ENCODE measurements at regions not wholly inside any gene's neighbourhood (a gene's known extent, or its start where the extent isn't known, plus 50 kb on each side); places are given as distances from the start of the nearest gene placed in this dataset.

DNA sequence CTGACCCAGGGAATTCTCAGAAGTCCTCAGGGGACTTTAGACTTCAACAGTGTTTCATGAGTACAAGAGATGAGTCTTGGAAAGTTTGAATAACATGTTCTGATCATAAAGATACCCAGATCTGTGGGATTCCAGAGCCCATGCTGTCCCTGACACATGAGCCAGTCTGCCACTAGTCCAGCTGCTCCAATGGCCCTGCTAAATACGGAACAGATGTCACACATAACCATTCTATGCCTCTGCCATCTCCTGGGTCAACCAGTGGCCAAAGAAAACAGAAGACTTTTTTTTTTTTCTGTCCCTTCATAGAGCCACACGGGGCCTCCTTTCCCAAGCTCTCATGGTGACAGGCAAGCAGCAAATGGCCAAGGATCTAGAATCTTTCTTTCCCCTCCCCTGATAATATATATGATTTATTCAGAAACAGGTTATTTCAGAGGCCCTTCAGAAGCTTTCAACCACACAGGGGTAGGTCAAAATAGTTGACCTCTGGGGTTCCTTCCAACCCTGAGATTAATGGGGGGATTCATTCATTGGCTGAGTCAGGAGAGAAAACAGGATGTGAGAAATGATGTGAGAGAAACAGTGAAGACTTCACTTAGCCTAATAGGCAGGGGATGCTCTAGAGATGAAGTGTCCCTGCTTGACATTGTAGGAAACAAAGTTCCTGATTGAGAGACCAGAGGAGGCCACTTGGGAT is 367.7 kb downstream of the CDK5RAP2 start:
- DNase-seq (ENCODE audit: low read depth), result no peak

DNA sequence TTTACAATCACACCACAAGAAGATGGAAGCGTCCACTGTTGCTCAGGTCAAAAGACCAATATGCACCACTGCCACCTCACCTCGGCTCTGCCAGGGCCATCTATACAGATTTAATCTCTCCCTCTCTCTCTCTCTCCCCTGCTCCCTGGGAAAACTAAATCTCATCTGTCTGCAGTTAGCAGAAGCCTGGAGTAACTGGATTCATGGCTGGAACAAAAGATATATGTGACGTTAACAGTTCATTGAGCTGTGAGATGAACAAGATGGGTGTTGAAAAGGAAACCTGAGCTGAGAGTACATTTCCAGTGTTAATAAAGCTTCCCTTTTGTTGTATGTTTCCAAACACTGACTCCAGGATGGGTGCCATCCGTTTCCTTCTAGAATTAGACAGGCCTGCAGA is 369.7 kb downstream of the CDK5RAP2 start:
- no peak for DNase-seq (ENCODE audit: low read depth)

DNA sequence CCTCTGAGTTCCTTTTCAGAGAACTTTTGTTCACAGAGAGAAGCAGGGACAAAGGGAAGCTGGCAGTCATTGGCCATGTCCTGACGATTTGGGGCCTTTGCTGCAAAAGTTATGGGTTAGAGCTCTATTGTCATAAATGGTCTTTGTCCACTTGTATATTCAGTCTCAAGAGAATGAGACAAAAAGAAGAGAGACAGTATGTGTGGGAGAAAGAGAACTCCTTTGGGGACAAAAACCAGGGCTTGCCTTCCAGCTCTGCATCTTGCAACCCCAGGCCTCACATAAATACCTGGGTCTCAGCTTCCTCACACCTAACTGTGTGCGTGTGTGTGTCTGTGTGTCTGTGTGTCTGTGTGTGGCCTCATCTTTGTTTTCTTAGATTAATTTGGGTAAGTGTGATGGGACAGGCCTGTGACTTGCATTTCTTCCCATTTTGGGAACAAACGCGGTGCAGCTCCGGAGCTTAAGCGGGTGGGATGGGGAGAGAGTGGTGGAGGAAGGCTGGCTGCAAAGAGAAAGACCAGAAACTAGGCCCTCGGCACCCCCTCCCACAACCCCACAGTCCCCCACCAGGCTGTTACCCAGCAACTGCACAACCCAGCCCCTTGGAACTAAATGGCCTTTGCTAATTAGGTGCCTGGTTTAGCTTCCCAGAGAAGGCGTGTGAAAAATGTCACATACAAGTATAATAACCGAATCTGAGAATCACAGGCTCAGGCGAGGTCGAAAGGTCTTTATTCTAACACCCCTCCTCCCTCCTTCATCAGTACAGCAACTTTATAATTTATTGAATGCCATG is 376.9 kb downstream of the CDK5RAP2 start:
- no peak for DNase-seq (ENCODE audit: low read depth)

DNA sequence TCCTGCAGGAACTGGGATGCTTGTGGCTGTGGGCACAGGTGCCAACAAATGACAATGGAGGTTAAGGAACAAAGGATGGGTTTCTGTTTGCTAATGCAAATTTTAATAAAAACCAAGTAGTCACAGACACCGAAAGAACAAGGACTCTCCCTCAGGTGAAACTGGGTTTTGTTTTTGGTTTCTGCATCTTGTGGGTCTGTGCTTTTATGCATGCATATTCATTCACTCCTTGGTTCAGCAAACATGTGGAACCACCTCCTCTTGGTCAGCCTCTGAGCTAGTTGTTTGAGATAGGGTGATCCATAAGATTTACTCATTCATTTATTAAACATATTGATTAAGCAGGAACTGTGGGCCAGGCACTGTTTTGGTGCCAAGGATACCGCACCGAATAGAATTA is 381.9 kb downstream of the CDK5RAP2 start:
- no peak for DNase-seq (ENCODE audit: low read depth)

DNA sequence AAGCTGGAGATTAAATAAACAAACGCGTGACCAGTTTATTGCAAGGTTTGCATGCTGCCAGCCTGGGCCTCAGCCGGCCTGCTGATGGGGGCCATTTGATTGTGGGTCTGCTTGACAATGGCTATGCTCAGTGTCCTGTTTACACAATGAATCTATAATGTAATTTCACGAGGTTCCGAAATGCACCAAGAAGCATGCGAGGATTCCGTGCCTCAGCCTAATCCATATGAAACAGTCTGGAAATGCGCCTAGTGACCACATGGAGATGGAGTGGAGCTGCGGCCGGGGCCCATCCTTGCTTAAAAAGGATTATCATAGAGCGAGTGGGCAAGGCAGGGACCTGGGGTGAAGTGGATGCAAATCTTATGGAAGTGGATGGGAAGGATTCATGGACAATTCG is 382.4 kb downstream of the CDK5RAP2 start:
- no peak for DNase-seq (ENCODE audit: low read depth)

DNA sequence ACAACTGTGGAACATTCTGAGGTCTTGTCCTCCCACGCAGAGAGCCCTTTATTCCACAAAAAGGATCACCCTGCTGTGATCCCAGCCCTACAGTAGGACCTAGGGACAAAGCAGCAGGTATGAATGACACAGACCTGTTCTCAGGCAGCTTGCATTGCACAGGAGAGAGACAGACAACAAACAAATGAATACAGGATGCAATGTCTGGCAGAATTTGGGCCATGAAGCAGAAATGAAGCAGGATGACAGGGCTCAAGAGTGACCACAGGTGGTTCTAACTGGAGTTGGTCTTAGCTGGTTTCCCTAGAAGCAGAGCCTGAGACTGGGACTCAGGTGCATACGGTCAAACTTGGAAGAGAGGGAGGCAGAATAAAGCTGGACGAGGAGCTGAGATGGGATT is 388.8 kb downstream of the CDK5RAP2 start:
- no peak for DNase-seq (ENCODE audit: low read depth)

DNA sequence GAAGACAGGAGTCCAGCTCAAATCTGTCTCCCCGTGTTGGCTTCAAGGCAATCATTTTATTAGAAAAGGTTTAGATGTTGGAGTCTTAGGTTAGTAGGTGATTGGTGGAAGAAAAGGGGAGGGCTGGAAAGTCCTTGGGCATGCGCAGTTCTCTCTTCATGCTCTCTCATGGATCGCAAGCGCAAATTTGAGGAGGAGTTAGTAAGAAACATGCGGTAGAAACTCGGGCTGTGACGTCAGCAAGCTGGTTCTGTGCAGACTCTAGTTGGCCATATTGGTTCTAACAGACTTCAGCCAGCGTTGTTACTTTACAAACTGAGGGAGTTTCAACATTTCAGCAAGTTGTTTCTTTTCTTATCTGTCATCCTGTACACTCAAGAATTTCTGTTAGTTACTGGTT is 392.2 kb downstream of the CDK5RAP2 start:
- no peak for DNase-seq (ENCODE audit: low read depth)

DNA sequence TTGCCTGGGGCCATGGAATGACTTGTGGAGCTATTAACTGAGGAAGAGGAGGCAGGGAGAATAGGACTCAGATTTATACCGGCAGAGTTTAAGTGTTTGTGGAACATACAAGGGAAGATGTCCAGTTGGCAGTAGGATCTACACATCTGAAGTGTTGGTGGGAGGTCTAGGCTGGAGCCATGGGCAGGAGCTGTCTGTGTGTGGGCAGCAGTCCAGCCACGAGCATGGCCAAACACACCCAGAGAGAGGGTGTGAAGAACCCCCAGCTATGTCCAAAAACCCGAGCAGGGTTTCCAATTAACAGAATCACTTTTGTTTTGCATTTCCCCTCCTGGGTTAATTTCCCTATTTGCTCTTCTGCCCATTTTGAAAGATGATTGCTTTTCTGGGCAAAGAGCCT is 393.7 kb downstream of the CDK5RAP2 start:
- no peak for DNase-seq (ENCODE audit: low read depth)

DNA sequence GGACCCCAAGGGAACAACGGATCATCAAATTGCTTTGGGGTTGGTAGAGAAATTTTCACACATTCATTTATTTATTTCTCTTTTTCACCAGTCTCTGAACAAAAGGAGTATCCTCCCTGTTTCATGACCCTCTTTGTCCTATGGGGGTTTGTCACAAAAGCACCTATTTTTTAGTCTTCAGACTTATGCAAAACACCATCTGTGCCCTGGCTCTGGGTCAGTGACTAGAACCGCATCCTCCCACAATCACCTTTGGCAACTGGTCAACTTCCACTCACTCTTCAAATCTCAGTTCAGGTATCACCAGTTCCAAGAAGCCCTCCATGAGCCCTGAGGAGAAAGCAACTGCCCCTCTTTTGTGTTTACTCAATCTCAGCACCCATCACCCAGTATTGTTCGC is 395.7 kb downstream of the CDK5RAP2 start:
- DNase-seq (ENCODE audit: low read depth), result no peak

DNA sequence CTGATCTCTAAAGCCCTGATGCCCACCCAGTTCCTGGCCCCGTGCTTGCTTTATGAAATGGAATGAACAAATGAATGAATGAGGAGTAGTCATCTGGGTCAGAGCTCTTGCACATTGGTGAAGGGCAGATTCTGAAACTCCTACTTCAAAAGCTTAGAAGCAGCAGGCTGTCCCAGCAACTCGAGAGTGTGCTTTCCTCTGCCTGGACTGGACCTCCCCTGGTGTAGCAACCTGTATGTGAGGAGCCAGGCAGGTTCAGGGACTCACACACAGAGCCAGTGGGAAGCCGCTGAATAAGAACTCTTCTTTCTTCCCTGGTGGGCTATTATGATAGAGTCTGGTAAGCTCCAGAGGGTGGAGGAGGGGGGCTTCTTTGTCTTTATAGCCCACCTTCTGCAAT is 396.4 kb downstream of the CDK5RAP2 start:
- no peak for DNase-seq (ENCODE audit: low read depth)

DNA sequence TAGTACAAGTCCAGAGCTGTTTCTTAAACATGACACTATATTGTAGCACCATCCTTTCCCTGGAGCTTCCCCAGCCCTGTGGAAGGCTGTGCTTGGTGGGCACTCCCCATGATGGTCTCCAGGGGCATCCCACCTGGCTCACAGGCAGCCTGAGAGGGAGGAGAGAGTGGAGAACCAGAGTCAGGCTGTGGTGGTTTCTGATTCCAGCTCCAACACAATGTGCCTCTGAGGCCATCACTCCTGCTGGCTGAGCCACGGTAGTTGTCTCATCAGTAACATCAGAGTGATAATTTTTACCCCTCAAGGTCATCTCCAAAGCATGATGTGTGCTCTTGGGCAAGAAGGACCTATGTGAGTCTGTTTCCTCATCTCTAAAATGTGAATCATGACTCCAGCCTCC is 398.0 kb downstream of the CDK5RAP2 start:
- no peak for DNase-seq (ENCODE audit: low read depth)

DNA sequence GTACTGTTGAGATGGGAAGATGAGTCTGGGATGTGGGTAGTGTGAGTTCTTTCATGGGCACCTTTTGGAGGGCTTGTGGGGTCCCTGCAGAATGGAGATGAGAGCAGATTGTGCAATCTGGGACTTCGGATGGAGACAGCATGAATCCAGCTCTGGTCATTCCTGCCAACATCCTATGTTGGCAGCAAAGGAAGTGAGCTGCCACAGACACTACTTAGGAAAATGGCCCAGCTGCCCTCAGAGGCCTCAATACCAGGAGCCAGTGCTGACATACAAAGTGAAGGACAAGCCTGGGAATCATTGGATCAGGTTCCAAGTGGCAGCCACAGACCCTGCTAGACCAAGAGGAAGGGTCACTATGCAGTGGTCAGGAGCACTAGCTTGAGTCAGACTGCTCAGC is 402.8 kb downstream of the CDK5RAP2 start:
- no peak for DNase-seq (ENCODE audit: low read depth)

DNA sequence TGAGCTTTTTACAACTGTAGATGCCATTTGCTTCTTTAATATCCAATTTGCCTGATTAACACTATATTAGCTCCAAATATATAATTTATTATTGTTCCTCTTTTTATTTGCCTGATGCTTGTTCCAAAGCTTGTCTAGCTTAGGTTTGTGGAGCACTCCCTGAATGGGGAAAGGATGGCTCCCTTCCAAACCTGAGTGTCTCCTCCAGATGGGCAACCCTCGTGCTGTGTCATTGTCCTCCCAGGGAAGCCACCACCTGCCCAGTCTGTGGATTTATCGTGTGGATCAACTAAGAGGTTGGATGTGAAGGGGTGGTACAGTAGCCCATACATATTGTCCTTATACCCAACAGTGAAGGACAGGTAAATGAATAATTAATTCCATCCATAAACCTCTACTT is 404.9 kb downstream of the CDK5RAP2 start:
- no peak for DNase-seq (ENCODE audit: low read depth)

DNA sequence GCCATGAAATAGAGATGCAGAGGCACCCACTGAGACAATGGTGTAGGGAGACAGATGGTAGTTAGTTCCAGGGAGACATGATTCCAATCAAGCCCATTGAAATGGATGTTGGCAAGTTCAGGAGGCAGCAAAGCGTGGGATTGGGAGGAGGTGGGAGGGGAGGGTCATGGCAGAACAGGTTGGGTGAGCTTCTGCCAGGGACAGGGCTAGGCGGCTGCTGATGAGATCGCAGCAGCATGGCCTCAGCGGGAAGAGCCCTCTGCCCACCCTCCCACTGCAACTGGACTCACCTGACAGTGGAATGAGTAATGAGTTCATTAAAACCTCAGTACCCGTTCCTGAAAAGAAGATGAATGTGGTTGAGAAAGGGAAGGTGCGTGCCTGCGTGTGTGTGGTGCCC is 418.2 kb downstream of the CDK5RAP2 start:
- DNase-seq (ENCODE audit: low read depth), result no peak

DNA sequence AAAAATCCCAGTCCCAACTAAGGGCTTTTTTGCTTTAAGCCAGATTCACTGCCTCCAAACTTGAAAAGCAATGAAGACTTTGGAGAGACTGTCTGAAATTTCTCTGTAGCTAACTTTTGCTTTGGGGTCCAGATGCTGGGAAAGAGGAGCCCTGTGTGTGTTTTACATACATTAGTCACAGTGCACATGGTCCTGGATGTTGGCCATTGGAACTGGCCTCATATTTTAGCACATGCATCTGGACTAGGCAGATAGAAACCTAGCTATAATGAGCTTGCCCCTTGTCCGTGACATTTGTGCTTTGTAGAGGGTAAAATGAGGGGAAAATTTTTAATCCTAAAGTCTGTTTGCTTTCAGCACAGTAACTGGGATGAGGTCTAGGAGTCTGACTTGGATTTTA is 421.7 kb downstream of the CDK5RAP2 start:
- no peak for DNase-seq (ENCODE audit: low read depth)

DNA sequence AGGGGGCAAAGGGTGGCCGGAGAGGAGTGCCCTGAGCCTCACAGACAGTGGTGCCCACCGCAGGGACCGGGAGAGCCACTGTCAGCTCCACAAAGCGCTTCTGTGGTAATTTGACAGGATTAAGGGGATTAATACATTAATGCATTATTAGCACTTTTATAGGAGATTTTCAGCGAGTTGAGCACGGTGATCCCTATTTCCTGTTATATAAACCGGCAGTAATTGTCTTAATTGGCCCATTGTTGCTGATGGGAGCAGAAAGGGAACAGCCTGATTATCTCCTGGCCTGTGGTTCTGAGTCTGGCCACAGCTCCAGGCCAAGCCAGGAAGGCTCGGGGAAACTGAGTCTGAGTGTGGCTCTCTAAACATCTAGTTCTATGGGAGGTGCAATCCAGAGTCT is 423.6 kb downstream of the CDK5RAP2 start:
- DNase-seq (ENCODE audit: low read depth), result no peak

DNA sequence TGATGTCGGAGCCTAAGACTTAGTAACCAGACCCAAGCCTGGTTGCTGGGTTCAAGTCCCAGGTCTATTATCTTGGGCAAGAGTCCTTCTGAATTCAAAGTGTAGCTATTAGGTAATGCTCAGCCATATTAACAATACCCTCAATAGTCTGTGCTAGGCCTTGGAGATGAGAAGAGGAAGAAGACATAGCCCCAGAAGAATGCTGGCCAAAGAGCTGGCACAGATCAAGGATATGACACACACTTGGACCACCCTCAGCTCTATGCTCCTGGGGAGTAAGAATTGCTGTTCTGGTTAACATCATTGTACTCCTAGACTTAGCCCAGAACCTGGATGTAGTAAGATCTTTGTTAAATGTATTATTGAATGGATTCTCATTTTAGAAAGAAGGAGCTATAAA is 426.7 kb downstream of the CDK5RAP2 start:
- no peak for DNase-seq (ENCODE audit: low read depth)

DNA sequence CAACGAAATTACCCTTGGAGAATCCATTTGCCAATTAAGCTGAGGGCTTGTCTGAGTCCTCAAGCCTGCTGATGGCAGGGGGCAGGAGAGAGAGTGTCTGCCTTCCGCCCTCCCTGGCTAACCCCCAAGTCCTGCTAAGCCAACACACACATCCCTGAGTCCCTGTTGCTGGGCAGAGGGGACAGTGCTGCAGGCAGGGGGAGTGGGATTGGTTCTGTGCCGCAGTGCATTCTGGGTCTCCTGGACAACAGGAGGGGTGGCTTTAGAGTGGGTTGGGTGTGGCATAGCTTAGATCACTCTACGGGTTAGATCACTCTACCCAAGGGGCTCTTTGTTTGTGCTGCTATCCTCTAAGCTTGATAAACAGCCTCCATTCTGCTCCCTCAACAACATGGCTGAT is 427.7 kb downstream of the CDK5RAP2 start:
- DNase-seq (ENCODE audit: low read depth), result no peak

DNA sequence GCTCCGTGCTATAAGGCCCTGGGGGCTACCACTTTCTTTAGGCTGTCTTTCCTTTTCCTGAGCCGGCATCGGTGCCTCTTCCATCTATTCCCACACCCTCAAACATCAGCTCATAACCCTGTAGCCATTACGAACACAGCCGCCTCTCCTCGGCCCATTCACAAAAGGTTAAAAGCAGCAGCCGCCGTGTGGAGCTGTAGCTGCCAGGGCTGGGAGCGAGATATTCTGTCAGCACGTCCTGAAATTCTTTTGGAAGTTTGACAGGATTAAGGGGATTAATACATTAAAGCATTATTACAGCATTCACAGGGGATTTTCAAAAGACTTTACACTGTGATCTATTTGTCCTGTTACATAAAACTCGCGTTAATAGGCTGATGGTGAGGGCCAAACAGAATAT is 428.2 kb downstream of the CDK5RAP2 start:
- DNase-seq (ENCODE audit: low read depth), result no peak

DNA sequence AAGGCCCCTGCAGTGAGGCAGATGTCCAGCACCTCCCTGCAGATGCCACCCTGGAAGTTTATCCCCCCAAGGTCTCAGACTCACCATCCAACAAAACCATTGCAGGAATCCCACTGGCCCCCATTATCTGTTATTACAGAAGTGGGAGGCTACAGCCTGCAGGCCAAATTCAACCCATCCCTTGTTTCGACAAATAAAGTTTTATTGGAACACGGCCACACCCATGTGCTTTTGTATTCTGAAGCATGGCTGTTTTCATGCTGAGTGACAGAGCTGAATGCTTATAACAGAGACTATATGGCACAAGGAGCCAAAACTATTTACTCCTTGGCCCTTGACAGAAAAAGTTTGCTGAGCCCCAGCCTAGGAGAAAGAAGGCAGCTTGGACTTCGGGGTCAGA is 428.8 kb downstream of the CDK5RAP2 start:
- no peak for DNase-seq (ENCODE audit: low read depth)

DNA sequence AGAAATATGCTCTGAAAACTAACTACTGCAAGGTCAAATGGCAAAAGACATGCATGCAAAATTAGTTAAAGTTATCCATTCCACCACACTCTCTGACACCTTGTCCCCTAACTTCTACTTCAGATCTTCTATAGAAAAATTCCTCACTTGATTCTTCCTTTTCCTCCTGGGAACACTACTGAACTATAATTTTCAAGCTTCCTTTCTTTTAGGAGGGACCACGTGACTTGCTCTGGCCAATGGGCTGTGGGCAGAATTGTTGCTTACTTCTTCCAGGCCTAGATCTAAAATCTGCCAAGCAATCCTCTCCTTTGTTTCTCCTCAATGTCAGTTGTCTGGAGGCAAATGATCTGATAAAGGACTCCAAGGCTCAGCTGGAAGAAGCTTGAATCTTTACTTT is 441.0 kb downstream of the CDK5RAP2 start:
- no peak for DNase-seq (ENCODE audit: low read depth)

DNA sequence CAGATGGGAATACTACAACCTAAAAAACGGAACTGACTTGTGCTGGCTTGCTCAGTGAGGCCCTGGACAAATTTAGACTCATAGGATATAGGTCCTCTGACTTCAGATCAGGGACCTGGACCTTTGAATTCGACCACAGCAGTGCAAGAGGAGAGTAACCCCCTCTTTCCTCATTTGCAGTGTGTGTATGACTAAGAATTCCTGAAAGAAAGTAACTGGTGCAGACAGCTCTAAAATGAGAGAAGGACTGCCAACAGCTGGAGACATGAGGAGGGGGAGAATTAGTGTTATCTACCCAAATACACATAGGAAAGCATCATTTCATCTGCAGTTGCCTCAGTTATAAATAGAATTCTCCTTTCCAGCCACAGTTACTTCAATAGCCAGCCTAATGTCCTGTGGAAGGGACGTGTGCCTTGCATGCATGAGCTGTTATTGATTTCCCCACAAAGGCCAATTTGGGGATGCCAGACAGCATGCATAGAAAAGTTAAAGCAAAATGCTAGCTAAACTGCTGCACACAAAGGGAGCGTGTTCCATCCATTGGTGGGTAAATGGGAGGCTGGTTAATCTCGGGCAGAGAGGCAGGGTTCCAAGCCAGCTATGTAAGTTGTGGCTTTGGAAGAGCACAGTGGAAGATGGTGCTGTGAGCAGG is 442.7 kb downstream of the CDK5RAP2 start:
- DNase-seq (ENCODE audit: low read depth), result no peak

DNA sequence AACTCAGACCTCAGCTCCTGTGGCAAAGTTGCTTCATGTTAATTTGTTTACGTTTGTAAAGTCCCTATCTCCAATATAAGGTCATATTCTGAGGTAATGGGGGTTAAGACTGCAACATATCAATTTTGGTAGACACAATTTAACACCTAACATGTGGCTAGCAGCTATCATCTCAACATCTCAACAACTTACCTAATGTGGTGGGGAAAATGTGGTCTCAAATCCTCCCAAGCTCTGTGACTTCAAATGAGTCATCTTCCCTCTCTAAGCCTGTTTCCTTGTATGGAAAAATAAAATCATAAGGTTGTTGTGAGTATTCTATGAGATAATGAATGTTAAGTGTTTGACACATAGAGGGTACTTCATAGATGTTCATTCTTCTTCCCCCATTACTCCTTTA is 443.3 kb downstream of the CDK5RAP2 start:
- no peak for DNase-seq (ENCODE audit: low read depth)

Data from activated T-cell treated with anti-CD3 and anti-CD28 coated beads for 48 hours (primary cell).